Posterior vena cava (tissue), 2 donors: ENCODE measurements at regions not wholly inside any gene's neighbourhood (a gene's known extent, or its start where the extent isn't known, plus 50 kb on each side); places are given as distances from the start of the nearest gene placed in this dataset.

Source experiments
- DNase-seq: peaks from one replicate; pipeline ENCODE4 v3.0.0-alpha.2; 2020; ENCODE audit warnings: low spot score
- intact Hi-C, 2 donors: fragments of 100-400 bp; cut with DNase I; formaldehyde crosslinking; loops; one replicate each; pipeline versions ENCODE4 v1.14.1 to v1.14.2; 2022 to 2023
- donor health status: DM: yes; HTN: yes; CAD: no.
- donor health status: DM: yes; HTN: yes; CAD: no.

DNA sequence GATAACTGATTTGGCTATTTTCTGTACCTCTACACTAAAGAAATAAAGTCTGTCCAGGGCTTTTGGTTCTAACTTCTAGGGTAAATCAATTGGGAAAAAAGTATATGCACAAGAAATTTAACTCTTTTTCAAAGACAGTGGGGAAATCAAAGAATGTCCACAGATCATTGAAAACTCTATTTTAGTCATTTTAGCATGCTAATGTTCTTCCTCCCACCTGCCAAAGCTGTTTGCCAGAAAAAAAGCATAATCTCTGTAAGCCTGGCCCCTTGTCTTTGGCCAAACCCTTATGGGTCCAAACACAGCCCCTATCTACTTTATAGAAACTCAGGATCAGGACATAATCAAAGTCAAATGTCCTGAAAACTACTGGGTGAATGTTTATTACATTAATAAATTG, 302.2 kb upstream of the ESRRG start:
- DNase-seq: no peak
- intact Hi-C loops: no loop called here

DNA sequence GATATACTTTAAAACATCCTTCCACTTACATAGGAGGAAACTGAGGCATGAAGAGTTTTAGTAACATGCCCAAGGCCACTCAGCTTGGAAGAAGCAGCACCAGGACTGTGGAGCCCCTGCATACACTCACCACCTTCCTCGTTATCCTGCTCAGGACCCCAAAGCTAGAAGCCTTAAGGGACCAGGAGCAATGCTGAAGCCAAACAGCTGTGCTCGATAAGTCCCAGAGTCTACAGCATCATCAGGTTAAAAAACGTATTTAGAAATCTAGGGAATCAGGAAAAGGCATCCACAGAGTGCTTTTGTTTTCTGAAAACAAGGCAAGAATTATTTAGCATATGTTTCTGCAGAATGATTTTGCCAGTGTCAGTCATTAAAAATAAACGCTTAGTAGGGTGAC, 301.7 kb upstream of the ESRRG start:
- intact Hi-C loops: no loop called here
- DNase-seq: no peak

DNA sequence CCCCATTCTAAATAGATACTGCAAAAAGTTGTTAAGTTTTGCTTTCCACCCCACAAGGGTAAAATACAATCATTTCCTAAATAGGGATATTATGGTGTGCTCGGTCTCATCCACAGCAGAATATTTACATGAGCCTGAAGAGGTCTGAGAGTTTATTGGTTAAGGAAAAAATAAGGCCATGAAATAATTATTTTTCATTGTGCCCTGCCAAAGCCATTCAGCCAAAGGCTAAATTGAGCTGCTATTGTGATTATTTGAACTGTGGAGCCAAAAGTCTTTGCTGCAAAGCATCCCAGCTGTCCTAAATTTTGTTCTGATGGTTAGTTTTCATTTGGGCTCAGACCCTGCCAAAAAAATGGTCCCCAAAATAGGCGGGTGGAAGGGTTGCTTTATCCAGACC, 298.7 kb upstream of the ESRRG start:
- intact Hi-C loops: no loop called here
- DNase-seq: no peak

DNA sequence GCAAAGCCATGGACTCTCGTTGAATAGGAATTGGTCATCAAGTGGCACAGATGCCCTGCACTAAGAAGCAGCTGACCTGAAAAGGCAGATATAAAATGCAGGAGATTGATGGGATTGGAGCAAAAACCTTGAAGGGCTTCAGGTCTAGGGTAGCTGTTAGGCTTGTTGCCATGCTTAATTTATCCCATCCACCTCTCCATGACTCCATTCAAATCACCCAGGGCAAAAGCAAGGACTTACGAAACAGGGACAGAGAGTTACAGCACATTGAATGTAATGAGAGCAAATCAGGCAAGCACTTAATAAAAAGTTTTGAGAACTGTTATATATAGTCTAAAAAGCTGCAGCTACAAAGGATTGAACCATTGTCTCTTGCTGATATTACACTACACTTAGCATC, 298.2 kb upstream of the ESRRG start:
- intact Hi-C loops: no loop called here
- DNase-seq: no peak

DNA sequence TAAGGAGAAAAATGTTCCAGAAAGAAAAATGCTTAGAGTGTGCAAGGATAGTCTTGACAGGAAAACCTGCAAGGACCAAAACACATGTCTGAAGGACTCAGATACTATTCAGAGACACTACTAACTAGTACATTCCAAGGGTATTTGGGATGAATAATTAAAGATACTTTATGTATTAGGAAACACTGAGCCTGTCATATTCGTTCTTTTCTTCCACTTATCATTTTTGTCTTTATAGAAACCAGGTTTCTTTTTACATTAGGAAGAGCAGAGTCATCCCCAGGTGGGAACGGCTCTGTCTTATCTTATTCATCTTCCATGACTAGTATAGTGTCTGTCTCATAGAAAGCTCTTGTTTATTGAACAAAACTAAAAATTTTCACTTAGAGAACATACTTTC, 296.2 kb upstream of the ESRRG start:
- intact Hi-C loops: no loop called here
- no peak for DNase-seq

DNA sequence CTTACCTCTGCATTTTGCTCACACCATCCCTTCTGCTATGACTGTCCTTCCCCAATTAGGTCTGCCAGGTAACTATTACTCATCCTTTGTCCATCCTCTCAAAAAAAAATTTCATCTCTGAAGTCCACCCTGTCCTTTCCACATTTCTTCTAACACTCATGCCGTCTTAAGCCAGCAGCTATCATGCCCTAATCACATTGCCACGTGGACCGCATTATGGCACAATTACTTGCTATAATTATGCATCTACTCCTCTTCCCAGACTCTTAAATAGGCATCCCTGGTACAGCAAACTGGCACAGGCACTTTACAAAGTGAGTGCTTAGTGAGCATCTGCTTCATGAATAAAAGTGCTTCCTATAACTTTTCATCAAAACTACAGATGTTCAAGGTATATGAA, 295.4 kb upstream of the ESRRG start:
- DNase-seq: no peak
- intact Hi-C loops: no loop called here

DNA sequence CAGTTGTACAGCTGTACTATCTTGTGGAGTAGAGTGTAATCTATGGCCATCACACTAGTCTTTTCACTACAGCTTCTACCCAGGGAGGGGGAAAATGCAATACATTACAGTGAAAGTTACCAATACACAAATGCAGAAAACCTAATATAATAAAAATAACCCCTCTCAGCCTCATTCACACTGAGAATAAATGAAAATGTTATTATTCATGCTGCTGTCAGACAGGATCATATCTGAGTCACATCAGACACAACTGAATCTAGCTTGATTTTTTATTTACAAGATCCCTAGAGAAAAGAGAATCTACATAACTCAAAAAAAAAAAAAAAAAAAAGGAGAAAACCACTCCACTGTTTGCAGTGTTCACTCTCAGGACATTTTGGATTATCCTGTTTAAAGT, 293.9 kb upstream of the ESRRG start:
- intact Hi-C loops: no loop called here
- DNase-seq: no peak

DNA sequence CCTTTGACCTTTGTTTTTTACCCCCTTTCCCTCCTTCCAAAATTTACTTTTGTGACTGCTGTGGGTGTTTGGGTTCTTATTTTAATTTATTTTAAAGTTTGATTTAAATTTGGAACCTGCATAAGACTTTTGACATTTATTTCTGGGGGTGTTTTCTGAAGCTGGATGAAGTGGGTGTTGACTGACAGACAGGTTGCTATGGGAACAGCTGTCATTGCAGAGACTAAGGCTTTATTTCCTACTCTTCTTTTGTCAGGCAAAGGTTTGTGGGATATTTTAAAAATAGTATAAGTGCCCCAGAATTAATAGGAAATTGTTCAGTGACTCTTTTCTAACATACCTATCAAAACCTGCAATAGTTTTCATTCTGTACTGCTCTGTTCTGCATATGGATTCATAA, 290.8 kb upstream of the ESRRG start:
- no peak for DNase-seq
- intact Hi-C loops: no loop called here

DNA sequence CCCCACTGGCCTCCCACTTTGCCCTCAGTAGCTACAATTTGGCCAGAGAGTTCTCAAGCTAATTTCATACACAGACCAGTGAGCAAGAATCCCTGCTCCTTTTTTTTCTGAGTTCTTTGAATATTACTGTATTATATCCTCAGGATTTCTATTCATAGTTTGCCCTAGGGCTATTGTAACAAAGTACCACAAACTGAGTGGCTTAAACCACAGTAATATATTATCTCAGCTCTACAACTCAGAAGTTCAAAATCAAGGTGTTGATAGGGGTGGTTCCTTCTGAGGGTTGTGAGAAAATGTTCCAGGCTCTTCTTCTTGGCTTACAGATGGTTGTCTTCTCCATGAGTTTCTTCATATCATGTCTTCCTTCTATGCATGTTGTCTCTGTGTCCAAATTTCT, 289.4 kb upstream of the ESRRG start:
- DNase-seq: no peak
- intact Hi-C loops: no loop called here

DNA sequence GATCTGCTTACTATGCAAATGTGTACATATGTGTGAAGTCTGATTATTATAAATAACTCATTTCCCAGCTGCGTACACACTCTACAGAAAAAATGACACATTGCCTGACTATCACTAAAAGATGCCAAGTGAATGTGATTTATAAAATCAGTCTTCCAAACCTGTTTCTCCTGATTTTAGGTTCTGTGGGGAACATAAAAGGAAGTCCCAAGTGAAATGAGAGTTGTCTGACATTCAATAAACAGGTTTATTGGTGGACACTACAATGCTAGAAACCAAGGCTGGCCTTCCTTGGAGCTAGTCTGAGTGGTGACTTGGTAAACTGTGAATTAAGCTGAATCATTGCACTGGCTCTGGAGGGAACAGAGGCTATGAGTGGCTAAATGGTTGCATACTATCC, 287.9 kb upstream of the ESRRG start:
- intact Hi-C loops: no loop called here

DNA sequence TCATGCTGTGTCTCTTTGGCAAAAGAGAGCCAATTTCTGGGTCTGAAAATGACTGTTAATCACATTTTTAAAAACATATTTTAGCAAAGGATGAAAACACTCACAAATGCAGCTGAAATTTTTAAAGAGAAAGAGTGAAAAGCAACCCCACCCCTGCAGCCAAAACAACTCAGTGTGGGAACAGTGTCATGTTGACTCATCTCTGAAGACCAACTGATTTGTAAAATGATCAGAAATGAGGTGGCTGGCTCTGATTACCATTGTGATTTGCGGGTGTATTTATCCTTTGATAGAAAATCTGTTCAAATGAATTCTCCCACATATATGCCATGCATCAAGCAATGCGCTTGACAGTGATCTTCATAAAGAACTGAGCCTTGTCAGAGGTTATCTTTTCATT, 287.0 kb upstream of the ESRRG start:
- intact Hi-C loops: no loop called here
- no peak for DNase-seq

More for the DNA sequence above, 287.9 kb upstream of the ESRRG start:
- no peak for DNase-seq

DNA sequence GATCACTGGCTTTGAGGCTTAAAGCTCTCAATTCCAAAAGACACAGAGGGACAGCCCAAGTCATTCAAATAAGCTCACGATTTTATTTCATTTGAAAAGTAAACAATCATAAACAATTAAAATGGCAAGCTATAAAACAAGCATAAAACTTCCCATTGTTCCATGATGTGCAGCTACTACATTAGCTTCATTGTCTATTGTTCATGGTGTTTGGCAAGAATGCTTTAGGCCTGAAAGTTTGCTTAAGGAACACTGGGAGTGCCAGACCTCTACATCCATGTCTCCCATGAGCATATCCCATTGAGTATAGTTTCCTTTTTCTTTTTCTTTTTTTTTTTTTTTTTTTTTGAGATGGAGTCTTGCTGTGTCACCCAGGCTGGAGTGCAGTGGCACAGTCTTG, 286.1 kb upstream of the ESRRG start:
- intact Hi-C loops: no loop called here
- DNase-seq: no peak

DNA sequence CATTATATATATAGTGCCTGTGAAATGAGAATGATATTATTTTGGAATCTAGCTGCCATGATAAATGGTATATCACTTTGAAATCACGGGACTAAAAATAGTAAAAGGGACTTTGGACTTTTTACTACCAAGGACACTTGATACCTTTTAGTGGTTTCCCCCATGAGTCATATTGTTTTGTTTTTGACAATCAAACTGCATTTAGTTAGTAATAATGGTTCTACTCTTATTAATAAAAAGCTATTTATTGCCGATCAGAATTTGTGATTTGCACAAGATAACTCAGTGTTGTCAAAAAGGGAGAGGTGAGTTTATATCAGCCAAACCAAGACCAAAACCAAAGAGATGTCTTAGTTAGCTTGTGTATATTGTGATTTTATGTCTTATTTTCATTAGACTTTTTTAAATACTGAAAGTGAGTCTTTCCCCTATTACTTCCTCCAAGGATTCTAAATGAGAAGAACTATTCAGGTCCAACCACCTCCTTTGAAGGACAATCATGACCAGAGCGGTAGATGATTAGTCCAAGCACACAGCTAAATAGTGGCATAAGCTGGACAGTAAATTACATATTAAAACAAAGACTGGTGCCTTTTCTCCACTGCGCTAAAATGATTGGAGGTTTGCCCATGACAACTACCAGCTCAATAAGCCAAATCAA, 281.7 kb upstream of the ESRRG start:
- DNase-seq: no peak
- intact Hi-C loops: no loop called here

DNA sequence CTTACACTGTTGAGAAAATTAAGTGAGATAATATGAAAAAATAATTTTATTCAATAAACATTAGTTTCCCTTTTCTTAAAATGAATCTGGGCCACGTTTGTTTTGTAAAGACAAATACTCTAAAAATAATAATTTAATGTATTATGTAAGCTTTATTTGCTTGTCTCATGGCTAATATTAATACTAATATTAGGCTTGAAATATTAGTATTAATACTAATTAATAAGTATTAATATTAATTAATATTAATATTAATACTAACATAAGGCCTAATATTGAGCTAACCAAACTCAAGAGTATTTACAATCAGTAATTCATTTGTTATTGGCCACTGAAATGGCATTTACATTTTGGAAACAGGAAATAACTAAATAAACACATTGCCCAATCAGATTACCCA, 280.1 kb upstream of the ESRRG start:
- DNase-seq: no peak
- intact Hi-C loops: no loop called here

DNA sequence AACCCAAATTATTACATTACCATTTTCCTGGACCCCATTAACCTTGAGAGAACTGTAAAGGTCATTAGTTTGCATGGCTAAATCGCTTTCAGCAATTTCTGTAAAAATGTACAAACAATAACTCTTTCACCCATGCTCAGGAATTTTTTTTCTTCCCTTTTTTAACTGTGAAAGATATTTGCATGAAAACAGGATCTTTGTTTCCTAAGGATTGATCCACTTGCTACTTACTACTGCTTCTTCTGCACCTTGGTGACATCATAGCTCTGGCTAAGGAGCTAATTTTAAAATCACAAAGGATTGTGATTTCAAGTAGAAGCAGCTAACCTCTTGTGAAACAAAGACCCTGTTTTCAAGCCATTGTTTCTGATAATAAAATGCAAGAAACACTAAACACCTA, 274.6 kb upstream of the ESRRG start:
- DNase-seq: no peak
- intact Hi-C loops: no loop called here

DNA sequence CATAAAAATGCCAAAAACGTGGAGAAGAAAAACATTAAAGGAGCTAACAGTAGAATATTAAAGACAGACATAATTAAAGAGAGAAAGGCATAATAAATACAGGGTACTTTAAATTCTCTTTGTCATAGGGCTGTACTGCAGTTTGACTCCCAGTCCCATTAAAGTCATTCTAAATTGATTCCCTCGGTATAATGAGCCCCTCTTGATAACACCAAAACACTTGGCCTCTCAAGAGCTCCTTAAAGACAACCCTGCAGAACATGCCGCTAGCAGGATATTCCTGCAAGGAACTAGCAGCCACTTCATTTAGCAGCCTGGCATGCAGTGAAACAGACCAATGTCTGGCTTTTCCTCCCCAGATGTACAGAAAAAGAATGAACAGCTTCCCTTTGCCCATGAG, 273.8 kb upstream of the ESRRG start:
- DNase-seq: no peak
- intact Hi-C loops: no loop called here

DNA sequence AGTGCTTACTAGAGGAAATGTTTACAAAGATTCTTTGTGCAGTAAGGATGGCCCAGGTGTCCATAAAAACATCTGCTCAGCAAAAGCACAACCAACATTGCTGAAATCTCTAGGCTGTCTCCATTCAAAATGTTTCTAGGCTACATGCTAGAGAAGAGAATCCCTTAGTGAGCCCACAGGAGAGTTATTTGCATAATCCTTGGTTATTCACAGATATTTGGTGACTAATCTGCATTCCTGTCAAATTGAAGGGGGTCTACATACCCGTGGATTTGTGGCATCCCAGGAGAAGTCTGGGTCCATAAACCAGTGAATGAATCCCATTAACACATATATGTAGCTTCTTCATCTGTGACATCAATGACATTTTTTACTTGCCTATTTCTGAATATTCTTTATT, 261.3 kb upstream of the ESRRG start:
- intact Hi-C loops: no loop called here
- no peak for DNase-seq

DNA sequence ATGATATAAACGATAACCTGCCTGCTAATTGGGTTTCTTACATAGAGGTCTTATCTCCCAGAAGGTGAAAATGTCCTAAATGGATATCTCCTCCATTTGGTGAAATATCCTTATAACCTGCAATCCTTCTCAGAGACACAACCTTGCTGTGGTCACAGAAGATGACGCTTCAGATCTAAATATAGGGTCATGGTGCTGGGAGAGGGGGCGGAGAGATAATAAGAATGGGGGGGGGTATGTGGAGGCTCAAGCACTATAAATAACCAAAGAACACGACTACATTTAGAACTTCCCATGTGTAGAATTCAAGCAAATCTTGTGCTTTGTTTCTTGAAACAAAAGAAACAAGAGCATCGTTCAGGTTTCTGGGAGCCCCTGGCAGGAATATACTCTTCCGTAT, 260.6 kb upstream of the ESRRG start:
- intact Hi-C loops: no loop called here

DNA sequence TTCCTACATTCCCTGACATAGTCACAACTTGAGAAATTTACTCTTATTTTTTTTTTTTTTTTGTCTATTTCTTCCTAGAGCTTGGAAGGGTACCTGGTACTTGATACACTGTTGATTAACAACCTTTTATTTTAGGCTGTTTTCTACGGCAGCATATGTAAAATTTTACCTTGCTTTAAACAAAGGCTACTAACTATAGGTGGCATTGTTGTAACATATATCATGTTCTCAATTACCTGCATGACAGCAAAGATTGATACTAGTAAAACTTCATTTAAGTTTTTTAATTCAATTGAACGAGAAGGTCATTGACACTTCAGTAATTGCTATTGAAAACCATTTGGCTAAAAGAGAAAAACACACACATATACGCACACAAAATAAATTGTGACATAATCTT, 238.3 kb upstream of the ESRRG start:
- no peak for DNase-seq
- intact Hi-C loops: no loop called here

More for the DNA sequence above, 260.6 kb upstream of the ESRRG start:
- no peak for DNase-seq

DNA sequence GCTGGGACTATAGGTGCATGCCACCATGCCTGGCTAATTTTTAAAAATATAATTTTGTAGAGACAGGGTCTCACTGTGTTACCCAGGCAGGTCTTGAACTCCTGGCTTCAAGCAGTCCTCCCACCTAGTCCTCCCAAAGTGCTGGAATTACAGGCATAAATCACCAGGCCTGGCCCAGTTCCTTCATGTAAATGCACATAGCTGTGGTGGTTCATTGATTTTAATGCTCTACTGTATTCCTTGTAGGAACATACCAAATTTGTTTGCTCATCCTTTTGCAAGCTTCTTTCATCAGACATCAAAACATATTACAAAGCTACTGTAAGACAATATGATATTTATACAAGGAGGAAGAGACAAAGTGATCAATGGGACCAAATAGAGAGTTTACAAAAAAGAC, 237.5 kb upstream of the ESRRG start:
- intact Hi-C loops: no loop called here
- DNase-seq: no peak

DNA sequence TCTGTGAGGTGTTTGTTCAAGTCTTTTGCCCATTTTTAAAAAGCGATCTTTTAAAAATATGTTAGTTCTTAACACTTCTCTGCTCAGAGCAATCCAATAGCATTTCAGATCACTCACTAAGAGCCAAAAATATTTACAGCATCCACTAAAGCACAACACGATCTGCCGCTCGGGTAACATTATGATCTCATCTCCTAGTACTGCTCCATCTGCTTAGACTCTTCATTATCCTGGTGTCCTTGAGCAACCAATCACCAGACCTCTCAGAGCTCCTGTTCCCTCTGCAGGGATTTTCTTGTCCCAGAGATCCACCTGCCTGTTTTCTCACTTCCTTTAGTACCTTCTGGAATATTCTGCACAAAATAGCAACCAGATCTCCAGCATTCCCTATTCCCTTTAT, 235.3 kb upstream of the ESRRG start:
- no peak for DNase-seq
- intact Hi-C loops: no loop called here

DNA sequence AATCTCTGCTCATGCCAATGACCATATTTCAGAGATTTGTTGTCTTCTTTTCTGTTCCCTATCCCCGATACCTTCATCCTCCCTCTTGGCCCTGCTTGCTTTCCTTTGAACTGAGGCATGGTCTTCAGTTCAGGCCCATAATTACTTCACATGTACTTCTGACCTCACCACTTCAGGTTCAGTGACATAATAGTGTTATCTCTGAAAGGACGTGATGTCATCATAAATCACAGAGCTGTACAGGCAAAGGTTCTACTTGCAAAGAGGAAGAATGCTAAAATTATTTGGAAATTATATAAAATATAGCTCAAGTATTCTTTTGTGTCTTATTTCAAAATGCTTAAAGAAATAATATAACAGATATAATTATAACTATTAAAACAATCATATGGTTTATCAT, 230.3 kb upstream of the ESRRG start:
- no peak for DNase-seq
- intact Hi-C loops: no loop called here
